GM21723 (cell line): ENCODE measurements at regions not wholly inside any gene's neighbourhood (a gene's known extent, or its start where the extent isn't known, plus 50 kb on each side); places are given as distances from the start of the nearest gene placed in this dataset.

ENCODE experiments used
- ATAC-seq: cut with Tn5 transposase; IDR thresholded peaks from one replicate; pipeline ENCODE4 v1.9.1; 2021; ENCODE audit warnings: mild to moderate bottlenecking, moderate library complexity; ENCODE audit not compliant: unreplicated experiment

- no peak for ATAC-seq
These were observed 109.8 kb downstream of the DDX1 start for GRCh38 chr2:15701341-15701907.

DNA sequence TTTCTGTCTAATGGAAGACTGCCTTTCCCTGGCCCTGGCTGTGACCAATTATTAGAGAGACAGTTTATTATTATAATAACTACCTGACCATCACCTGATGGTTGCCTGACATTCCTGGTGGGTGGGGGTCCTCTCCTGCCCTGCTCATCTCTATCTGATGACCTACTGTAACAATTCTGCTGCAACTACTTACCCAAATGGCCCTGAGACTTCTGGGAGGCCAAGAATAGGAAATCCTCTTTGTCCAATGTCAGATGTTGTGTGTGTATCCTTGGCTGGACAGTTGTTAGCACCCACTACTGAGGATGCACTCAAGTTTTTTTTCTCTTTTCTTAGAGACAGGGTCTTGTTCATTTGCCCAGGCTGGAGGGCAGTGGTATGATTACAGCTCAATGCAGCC, 110.3 kb downstream of the DDX1 start:
- ATAC-seq, result no peak

DNA sequence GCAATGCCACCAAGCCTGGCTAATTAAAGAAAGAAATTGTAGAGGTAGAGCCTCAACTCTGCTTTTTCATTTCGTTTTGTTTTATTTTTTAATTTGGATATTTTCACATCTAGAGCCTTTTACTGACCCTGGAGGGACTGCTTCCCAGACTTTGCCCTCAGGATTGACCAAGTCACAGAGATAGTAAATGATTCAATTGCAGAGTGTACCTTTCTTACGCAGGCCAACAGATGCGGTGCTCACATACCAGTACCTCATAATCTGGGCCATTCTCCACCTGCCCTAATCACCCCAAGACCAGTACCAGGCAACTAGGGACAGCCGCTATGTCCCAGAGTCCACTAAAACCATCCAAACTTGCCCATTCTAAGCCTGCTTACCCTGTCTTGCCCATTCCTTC, 110.8 kb downstream of the DDX1 start:
- no peak for ATAC-seq

GRCh38 chr2:15703365-15703869, 111.7 kb downstream of the DDX1 start:
- no peak for ATAC-seq

GRCh38 chr2:15704086-15704787, 112.6 kb downstream of the DDX1 start:
- ATAC-seq, result no peak

DNA sequence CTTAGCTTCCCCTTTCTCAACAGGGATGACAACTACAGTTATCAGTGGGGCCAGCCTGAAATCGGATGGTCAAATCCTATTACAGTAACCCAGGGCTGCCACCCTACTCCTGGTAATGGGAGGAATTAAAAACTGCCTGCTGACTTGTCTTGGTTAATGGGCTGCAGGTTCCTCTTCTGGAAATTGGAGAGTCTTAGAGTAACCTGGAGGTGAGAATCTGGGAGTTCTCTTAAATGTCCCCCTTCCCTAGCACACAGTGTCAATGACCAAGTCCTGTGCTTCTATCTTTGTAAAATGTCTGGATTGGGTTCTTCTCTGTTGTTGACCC, 113.1 kb downstream of the DDX1 start:
- no peak for ATAC-seq

DNA sequence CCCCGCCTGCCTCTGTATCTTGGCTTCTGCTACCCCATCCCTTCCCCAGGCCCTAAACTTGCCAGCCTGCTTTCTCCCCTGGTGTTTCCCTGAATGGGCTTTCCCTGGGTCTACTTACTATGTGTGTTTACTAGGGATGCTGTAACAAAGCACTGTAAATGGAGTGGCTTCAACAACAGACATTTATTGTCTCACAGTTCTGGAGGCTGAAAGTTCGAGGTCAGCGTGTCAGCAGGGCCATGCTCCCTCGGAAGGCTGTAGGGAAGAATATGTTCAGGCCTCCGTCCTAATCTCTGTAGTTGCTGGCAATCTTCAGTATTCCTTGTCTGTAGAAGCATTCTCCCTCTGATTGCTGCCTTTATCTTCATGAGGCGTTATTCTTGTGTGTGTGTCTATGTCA, 113.6 kb downstream of the DDX1 start:
- ATAC-seq, result no peak

DNA sequence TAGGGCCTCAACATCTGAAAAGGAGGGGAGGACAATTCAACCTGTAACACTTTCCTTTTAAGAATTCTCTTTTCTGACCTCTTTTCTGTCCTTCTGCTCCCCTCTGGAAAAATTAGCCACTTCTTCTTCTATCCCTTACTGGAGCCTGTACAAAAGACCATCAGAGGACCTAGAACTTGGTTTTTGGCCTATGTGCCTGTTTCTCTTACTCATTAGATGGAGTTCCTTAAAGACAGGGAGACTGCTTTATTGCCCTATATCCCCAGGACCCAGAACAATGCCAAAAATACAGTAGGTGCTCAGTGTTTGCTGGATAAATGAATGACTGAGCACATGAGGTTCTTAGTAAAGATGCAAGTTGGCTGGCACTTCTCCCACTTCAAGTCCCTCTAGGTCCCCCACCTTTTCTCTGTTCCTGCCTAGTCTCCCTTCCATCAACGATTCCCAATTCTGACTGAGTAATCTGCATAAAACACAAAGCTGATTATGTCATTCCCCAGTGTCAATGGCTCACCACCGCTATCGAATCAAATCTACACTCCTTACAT, 114.2 kb downstream of the DDX1 start:
- no peak for ATAC-seq

DNA sequence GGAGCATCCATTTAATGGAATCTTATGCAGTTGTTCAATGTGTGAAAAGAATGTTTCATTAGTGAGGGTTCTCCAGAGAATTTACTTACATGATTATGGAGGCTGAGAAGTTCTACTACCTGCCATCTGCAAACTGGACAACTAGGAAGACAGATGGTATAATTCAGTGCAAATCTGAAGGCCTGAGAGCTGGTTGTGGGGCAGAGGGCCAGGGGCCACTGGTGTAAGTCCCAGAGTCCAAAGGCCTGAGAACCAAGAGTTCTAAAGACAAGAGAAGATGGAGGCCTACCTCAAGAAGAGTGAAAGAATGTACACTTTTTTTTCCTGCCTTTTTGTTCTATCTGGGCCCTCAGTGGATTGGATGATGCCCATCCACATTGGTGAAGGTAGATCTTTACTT, 114.8 kb downstream of the DDX1 start:
- no peak for ATAC-seq

GRCh38 chr2:15706986-15707632, 115.4 kb downstream of the DDX1 start:
- ATAC-seq, result no peak

DNA sequence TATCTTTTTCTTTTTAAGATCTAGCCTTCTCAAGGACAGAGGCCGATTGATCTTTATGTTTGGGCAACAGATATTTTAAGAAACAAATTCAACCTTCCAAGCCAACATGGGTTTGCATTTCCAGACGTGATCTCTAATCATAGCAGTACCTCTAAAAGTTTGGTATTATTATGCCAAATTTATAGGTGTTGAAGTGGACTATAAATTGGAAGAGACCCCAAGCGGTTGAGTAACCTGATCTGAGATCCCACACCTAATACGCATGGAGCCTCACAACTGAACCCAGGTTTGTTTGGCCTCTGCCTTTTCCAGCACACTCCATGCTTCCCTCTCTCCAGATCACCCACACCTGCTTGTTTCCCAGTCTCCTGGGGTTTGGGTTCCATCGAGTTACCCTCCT, 116.5 kb downstream of the DDX1 start:
- ATAC-seq, result no peak

GRCh38 chr2:15708865-15709820, 117.5 kb downstream of the DDX1 start:
- ATAC-seq, result no peak

GRCh38 chr2:15711126-15711860, 119.6 kb downstream of the DDX1 start:
- no peak for ATAC-seq

DNA sequence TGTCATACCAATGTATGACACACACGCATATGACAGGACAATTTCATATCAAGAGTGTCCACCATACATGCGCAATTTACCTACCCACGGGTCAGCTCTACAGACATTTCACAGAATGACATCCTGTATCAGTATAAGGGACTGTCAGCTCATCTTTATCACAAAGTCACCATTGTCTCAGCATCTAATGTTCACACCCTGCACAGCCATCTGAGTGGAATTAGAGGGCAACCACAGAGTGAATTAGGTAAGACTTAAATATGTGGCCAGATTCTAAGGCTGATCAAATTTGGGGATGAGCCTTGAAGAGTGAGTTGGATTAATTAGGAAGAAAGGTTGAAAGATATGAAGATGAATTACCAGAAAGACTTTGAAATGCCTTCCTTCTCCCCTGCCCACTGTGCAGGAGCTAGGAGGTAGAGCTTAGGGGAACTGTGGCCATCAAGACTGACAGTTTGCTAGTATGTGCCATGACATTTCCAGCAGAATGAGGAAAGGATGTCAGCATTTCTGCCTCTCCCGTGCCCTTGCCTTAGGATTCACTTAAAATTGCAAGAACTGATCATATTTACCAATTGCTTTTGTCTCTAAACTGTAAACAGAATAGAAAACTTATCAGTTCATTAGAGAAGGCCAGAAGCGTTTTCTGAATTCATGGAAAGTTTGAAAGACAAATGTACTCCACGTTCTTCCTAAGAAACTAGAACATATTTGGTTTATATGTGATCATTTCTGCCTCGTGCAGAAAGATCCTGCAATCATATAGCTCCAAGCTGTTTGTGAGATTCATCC, 121.1 kb downstream of the DDX1 start:
- ATAC-seq, result no peak

GRCh38 chr2:15713475-15713874, 121.8 kb downstream of the DDX1 start:
- no peak for ATAC-seq

- ATAC-seq, result no peak
These were observed 122.3 kb downstream of the DDX1 start for GRCh38 chr2:15714002-15714401.

DNA sequence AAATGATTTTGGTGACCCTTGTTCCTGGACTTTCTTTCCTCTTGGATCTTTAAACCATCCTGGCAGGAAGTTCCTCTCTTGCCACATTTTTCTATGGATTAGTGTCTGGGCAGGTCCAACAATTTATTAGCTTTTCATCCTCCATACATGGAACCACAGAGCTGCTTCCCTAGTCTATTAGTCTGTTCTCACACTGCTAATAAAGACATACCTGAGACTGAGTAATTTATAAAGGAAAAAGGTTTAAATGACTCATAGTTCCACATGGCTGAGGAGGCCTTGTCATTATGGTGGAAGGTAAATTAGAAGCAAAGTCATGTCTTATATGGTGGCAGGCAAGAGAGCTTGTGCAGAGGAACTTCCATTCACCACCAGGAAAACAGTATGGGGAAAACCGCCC, 122.9 kb downstream of the DDX1 start:
- ATAC-seq, result no peak

GRCh38 chr2:15715596-15715995, 123.9 kb downstream of the DDX1 start:
- ATAC-seq, result no peak

DNA sequence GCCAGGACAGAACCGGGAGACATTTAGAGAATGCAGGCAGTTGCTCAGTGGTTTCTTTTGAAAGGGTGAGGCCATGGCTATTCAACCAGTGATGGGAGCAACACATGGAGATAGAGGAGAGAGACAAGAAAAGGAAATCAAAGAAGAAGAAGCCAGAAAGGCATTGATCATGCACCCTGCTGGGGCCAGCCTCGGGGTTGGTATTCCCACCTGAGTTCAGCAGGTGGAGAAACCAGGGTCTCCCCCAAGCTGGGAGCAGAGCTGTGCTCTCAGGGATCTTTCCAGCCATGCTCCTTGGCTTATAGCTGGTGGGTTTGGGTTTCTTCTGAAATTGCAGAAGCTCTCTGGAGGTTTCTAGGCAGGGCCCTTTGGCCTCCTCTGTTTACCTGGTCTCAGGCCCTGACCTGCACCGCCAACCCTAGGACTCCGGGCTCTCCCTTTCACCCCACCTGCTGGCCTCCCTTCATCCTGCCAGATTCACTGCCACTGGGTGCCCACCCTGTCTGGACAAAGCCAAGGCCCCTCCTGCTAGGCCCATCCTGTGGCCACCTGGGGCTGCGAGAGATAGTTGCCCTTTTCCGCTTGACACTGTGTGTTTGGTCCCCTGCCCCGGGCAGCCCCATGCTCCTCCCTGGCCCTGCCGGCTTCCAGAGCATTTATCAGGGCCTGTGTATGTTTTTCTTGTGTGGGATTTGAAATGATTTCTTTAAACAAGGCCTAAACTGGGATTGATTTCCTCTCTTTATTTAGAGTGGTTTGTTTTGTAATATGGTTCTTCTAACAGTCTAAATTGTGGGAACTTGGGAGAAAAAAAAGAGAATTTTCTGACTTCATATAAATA, 126.7 kb downstream of the DDX1 start:
- ATAC-seq, result no peak
